ENCODE measurements at regions not wholly inside any gene's neighbourhood (a gene's known extent, or its start where the extent isn't known, plus 50 kb on each side); places are given as distances from the start of the nearest gene placed in this dataset.

GRCh38 chr17:77032929-77033328 lies 107.8 kb upstream of the SEC14L1 start:
- TF ChIP-seq CTCF (conservative IDR thresholded peaks at IDR 0.05 in 1 of 2, IDR thresholded peaks at IDR 0.05 in 1 of 2; ENCODE audit: extremely low read depth in 1 of 2, insufficient read depth in 1 of 2, low read depth in 1 of 2, low read length in 2 of 2) = no peak
- TF ChIP-seq EZH2 (IDR thresholded peaks at IDR 0.05; ENCODE audit: borderline replicate concordance, low read length) = no peak

Data from mammary epithelial cell (primary cell).